Activated CD8-positive, alpha-beta memory T cell treated with anti-CD3 and anti-CD28 coated beads for 24 hours (primary cell): ENCODE measurements at regions not wholly inside any gene's neighbourhood (a gene's known extent, or its start where the extent isn't known, plus 50 kb on each side); places are given as distances from the start of the nearest gene placed in this dataset.

Experiments used
- DNase-seq: peaks from one replicate; pipeline ENCODE4 v3.0.0-alpha.2; 2020

DNA sequence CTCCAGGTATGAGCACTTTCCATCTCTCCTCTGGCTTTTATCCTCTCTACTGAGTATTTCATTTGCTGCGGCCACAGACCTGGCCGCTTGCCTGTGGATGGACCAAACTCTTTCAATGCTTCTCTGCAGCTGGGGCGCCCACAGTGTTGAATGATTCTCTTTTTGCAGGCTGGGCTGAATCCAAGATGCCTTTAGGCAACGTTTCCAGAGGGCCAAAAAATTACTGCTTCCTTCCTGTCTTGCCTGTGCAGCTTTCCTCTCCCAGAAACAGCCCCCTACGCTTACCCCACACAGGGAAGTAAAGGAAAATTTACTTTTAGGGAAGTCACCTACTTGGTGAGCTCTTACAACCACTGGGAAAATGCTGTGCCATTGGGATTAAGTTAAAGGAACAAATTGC, 55.6 kb upstream of the JDP2 start:
- no peak for DNase-seq

DNA sequence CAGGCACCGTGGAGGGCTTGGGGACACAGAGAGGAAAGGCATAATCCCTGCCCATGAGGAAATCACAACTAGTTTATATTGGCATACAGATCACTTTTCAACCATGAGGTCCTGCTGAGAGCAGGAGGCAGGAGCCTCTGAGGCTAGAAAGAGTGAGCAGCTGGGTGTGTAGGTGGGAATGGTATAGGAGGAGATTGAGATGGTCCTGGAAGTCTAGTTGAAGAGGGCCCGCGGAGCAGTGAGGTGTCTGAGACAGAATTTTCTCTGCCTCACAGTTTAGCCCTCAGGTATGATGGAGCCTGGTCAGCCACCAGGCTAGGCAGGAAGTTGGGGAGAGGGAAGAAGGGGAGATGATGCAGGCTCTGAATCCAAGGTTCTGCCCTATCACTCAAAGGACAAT, 54.7 kb upstream of the JDP2 start:
- no peak for DNase-seq

DNA sequence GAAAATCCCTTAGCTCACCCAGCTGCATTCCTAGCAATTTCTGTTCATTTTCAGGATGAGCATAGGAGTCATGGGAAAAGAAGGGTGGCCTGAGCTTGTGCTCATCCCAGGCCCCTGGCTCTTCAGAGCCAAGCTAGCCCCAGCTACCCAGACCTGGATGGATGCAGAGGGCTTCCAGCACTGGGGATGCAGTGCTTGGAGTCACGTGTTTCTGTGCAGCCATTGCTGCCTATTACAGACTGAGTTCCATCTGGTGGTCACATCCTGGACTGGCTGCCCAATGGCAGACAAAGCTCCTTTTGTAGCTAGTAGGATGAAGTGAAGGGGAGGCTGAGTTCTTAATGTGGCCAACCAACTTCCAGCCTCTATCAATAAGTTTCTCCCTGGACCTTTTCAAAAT, 54.2 kb upstream of the JDP2 start:
- no peak for DNase-seq

- no peak for DNase-seq
Measured at GRCh38 chr14:75374911-75375310, 52.9 kb upstream of the JDP2 start.

DNA sequence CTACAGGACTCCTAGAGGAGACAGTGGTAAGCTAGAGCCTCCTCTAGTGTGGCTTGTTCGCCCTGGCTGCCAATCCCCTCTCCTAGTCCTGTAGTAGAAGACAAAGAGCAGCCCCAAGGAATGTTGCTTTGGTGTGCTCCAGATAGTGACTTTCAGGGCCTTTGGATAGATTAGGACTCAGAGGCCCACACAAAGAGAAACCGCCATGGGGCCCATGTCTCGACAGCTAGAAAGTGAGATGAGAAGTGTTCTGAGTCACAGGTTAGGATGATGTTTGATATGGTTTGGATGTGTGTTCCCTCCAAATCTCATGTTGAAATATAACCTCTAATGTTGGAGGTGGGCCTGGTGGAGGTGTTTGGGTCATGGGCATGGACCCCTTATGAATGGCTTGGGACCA, 51.8 kb upstream of the JDP2 start:
- DNase-seq, result no peak
